Gastrocnemius medialis (tissue), 4 donors: ENCODE measurements at regions not wholly inside any gene's neighbourhood (a gene's known extent, or its start where the extent isn't known, plus 50 kb on each side); places are given as distances from the start of the nearest gene placed in this dataset.

ENCODE experiments used
- CTCF ChIP-seq, 5 experiments: fragments of 450-650 bp in 3 of 5; fragments of 200-600 bp in 2 of 5; sonication (generic) in 2 of 5; IDR thresholded peaks in 4 of 5; conservative IDR thresholded peaks in 1 of 5; 1 replicate in 4 of 5; 2 replicates in 1 of 5; pipeline ENCODE4 v1.5.1; 2016 to 2019; ENCODE audit warnings: antibody characterized with exemption in 5 of 5, mild to moderate bottlenecking in 3 of 5, moderate library complexity in 3 of 5
- POLR2A ChIP-seq, 2 donors: fragments of 450-650 bp; IDR thresholded peaks; one replicate each; pipeline ENCODE4 v1.6.1; 2017; ENCODE audit warnings: antibody characterized with exemption in 2 of 2, mild to moderate bottlenecking in 2 of 2, moderate library complexity in 2 of 2

- TF ChIP-seq POLR2A (IDR thresholded peaks at IDR 0.05) (no peak), CTCF (IDR thresholded peaks at IDR 0.05 in 4 of 5, conservative IDR thresholded peaks at IDR 0.05 in 1 of 5) (no peak)
These were observed 56.3 kb upstream of the ZNF532 start for GRCh38 chr18:58808349-58808748.
